CD4-positive, alpha-beta T cell (primary cell): ENCODE measurements at regions not wholly inside any gene's neighbourhood (a gene's known extent, or its start where the extent isn't known, plus 50 kb on each side); places are given as distances from the start of the nearest gene placed in this dataset.
"Not testable (repeated sequence)": the region's sequence is repeated elsewhere in the genome, so short reads cannot be mapped to it uniquely, and the experiment has no call there.

Experiments used
- ATAC-seq: fragments of 200-7000 bp; cut with Tn5 transposase; one replicate; pipeline ENCODE4 v1.10.0; 2022; ENCODE audit warnings: mild to moderate bottlenecking; ENCODE audit not compliant: poor library complexity
- CTCF ChIA-PET: fragments of 350-600 bp; sonication (Branson Sonifier 250); formaldehyde crosslinking; loops from one replicate; lab custom pipeline; 2021; ENCODE audit warnings: antibody characterized with exemption, inconsistent platforms; lab: Charles Lee
- POLR2A ChIA-PET: fragments of 350-600 bp; sonication (Branson Sonifier 250); formaldehyde crosslinking; loops from one replicate; lab custom pipeline; 2021; ENCODE audit warnings: antibody characterized with exemption, inconsistent platforms; lab: Charles Lee
- DNase-seq, 14 experiments: peaks; one replicate each; pipeline ENCODE4 v3.0.0-alpha.2; 2013 to 2020; ENCODE audit warnings: mixed read lengths in 2 of 14
- H3K27ac ChIP-seq, 2 donors: one replicate each; pipeline versions ENCODE4 v1.5.1 to v1.7.0; 2013; ENCODE audit warnings: low read length in 2 of 2, low read depth in 1 of 2, mild to moderate bottlenecking in 1 of 2
- H3K27me3 ChIP-seq, 2 experiments: 1 replicate in 1 of 2; 2 replicates in 1 of 2; pipeline versions ENCODE4 v1.6.1 to v1.7.0; 2013; ENCODE audit warnings: low read length in 2 of 2, control low read depth in 1 of 2, mild to moderate bottlenecking in 1 of 2, moderate library complexity in 1 of 2; ENCODE audit not compliant: insufficient read depth in 2 of 2, control insufficient read depth in 1 of 2
- H3K36me3 ChIP-seq: one replicate; pipeline ENCODE4 v1.6.1; 2013; ENCODE audit warnings: low read length, control low read depth; ENCODE audit not compliant: insufficient read depth
- H3K4me1 ChIP-seq: one replicate; pipeline ENCODE4 v1.6.1; 2013; ENCODE audit warnings: low read length, control low read depth; ENCODE audit not compliant: insufficient read depth
- H3K4me3 ChIP-seq: one replicate; pipeline ENCODE4 v1.5.1; 2013; ENCODE audit warnings: mild to moderate bottlenecking, low read length, moderate library complexity
- H3K9me3 ChIP-seq, 2 experiments: 1 replicate in 1 of 2; 2 replicates in 1 of 2; pipeline versions ENCODE4 v1.6.1 to v1.7.0; 2013; ENCODE audit warnings: low read length in 2 of 2, mild to moderate bottlenecking in 2 of 2, control low read depth in 1 of 2, moderate library complexity in 1 of 2; ENCODE audit not compliant: control insufficient read depth in 1 of 2, insufficient read depth in 1 of 2
- H3K27ac Mint-ChIP-seq: one replicate; pipeline ENCODE4 v1.8.0; 2020; ENCODE audit warnings: mixed read lengths
- H3K27me3 Mint-ChIP-seq: one replicate; pipeline ENCODE4 v1.8.0; 2021; ENCODE audit warnings: mixed read lengths
- H3K36me3 Mint-ChIP-seq: one replicate; pipeline ENCODE4 v1.8.0; 2021; ENCODE audit warnings: low read depth, mixed read lengths
- H3K4me1 Mint-ChIP-seq: one replicate; pipeline ENCODE4 v1.8.0; 2021; ENCODE audit warnings: low read depth, mixed read lengths
- H3K4me3 Mint-ChIP-seq: one replicate; pipeline ENCODE4 v1.8.0; 2020; ENCODE audit warnings: mild to moderate bottlenecking, mixed read lengths
- H3K9me3 Mint-ChIP-seq: one replicate; pipeline ENCODE4 v1.8.0; 2020; ENCODE audit warnings: mixed read lengths
- intact Hi-C, 2 experiments: fragments of 100-400 bp; cut with DNase I in 1 of 2; cut with micrococcal nuclease in 1 of 2; formaldehyde crosslinking; loops; one replicate each; pipeline versions ENCODE4 v1.15.1 to v1.9.0; 2023 to 2025; cut with DNase I, micrococcal nuclease

DNA sequence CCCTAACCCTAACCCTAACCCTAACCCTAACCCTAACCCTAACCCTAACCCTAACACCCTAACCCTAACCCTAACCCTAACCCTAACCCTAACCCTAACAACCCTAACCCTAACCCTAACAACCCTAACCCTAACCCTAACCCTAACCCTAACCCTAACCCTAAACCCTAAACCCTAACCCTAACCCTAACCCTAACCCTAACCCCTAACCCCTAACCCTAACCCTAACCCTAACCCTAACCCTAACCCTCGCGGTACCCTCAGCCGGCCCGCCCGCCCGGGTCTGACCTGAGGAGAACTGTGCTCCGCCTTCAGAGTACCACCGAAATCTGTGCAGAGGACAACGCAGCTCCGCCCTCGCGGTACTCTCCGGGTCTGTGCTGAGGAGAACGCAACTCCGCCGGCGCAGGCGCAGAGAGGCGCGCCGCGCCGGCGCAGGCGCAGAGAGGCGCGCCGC, 270.7 kb downstream of the OR4F29 start:
- ATAC-seq, H3K27ac ChIP-seq, H3K9me3 Mint-ChIP-seq, H3K27me3 Mint-ChIP-seq, intact Hi-C loops, H3K36me3 Mint-ChIP-seq, H3K4me1 ChIP-seq, CTCF ChIA-PET, H3K4me1 Mint-ChIP-seq, H3K4me3 ChIP-seq, H3K27me3 ChIP-seq, H3K4me3 Mint-ChIP-seq, POLR2A ChIA-PET, H3K36me3 ChIP-seq, H3K9me3 ChIP-seq, H3K27ac Mint-ChIP-seq: not testable (repeated sequence)
- DNase-seq: peak in 4 of 14 experiments; percentile 1 to 32 (median 12)

DNA sequence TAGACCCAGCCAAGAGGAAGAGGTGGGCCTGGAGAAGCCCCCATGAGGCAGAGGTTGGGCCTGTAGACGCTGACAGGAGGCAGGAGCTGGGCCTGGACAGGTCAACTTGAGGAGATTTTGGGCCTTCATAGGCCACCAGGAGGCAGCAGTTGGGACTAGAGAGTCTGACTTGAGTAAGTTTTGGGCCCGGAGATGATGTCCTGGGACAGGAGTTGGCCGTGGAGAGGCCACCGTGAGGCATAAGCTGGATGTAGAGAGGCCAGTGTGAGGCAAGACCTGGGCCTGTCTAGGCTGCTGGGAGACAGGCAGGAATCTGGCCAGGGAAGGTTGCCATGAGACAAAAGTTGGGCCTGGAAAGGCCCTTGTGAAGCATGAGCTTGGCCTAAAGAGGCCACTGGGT, 312.6 kb downstream of the OR4F29 start:
- H3K36me3 Mint-ChIP-seq, H3K27me3 Mint-ChIP-seq, H3K4me3 Mint-ChIP-seq, H3K4me1 ChIP-seq, POLR2A ChIA-PET, H3K27ac ChIP-seq, H3K36me3 ChIP-seq, H3K9me3 Mint-ChIP-seq, H3K27ac Mint-ChIP-seq, CTCF ChIA-PET, ATAC-seq, intact Hi-C loops, H3K9me3 ChIP-seq, H3K4me1 Mint-ChIP-seq, H3K27me3 ChIP-seq, DNase-seq, H3K4me3 ChIP-seq: not testable (repeated sequence)

DNA sequence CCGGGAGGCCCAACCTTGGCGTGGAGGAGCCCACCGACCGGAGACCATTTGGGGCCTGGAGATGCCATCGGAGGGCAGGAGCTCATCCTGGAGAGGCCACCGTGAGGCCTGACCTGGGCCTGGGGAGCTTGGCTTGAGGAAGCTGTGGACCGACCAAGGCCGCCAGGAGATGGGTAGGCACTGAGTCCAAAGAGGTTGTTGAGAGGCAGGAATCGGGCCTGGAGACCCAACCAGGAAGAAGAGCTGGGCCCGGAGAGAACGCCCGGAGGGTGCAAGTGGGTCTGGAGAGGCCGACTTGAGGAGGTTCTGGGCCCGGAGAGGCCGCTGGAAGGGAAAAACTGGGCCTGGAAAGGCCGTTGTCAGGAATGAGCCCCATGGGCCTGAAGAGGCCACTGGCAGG, 313.8 kb downstream of the OR4F29 start:
- H3K9me3 ChIP-seq, H3K4me1 Mint-ChIP-seq, intact Hi-C loops, H3K27me3 Mint-ChIP-seq, POLR2A ChIA-PET, H3K27me3 ChIP-seq, H3K4me3 Mint-ChIP-seq, H3K36me3 Mint-ChIP-seq, ATAC-seq, H3K27ac Mint-ChIP-seq, H3K27ac ChIP-seq, DNase-seq, H3K4me1 ChIP-seq, H3K4me3 ChIP-seq, H3K9me3 Mint-ChIP-seq, CTCF ChIA-PET, H3K36me3 ChIP-seq: not testable (repeated sequence)

DNA sequence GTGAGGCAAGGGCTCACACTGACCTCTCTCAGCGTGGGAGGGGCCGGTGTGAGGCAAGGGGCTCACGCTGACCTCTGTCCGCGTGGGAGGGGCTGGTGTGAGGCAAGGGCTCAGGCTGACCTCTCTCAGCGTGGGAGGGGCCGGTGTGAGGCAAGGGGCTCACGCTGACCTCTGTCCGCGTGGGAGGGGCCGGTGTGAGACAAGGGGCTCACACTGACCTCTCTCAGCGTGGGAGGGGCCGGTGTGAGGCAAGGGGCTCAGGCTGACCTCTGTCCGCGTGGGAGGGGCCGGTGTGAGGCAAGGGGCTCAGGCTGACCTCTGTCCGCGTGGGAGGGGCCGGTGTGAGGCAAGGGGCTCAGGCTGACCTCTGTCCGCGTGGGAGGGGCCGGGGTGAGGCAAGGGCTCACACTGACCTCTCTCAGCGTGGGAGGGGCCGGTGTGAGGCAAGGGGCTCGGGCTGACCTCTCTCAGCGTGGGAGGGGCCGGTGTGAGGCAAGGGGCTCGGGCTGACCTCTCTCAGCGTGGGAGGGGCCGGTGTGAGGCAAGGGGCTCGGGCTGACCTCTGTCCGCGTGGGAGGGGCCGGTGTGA, 315.0 kb downstream of the OR4F29 start:
- intact Hi-C loops, H3K4me1 Mint-ChIP-seq, H3K36me3 ChIP-seq, POLR2A ChIA-PET, H3K27me3 ChIP-seq, H3K27ac ChIP-seq, H3K36me3 Mint-ChIP-seq, H3K4me3 Mint-ChIP-seq, H3K9me3 ChIP-seq, H3K27me3 Mint-ChIP-seq, H3K4me3 ChIP-seq, ATAC-seq, H3K27ac Mint-ChIP-seq, CTCF ChIA-PET, H3K9me3 Mint-ChIP-seq, H3K4me1 ChIP-seq, DNase-seq: not testable (repeated sequence)

DNA sequence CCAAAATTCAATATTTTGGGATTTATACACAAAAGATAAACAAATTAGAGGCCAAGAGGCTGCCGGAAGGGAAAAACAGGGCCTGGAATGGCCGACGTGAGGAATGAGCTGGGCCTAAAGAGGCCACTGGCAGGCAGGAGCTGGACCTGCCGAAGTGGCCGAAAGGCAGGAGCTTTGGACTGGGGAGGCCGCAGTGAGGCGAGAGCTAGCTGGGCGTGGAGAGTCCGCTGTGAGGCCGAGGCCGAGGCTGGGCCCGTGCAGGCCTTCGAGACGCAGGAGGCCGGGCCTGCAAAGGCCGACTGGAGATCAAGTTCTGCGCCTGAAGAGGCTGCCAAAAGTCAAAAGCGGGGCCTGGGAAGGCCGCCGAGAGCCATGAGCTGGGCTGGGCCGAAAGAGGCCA, 316.5 kb downstream of the OR4F29 start:
- H3K4me3 ChIP-seq, H3K4me1 ChIP-seq, H3K4me1 Mint-ChIP-seq, H3K4me3 Mint-ChIP-seq, H3K27ac Mint-ChIP-seq, H3K27me3 Mint-ChIP-seq, H3K36me3 Mint-ChIP-seq, DNase-seq, H3K9me3 Mint-ChIP-seq, ATAC-seq, H3K27me3 ChIP-seq, H3K27ac ChIP-seq, CTCF ChIA-PET, H3K36me3 ChIP-seq, POLR2A ChIA-PET, intact Hi-C loops, H3K9me3 ChIP-seq: not testable (repeated sequence)

DNA sequence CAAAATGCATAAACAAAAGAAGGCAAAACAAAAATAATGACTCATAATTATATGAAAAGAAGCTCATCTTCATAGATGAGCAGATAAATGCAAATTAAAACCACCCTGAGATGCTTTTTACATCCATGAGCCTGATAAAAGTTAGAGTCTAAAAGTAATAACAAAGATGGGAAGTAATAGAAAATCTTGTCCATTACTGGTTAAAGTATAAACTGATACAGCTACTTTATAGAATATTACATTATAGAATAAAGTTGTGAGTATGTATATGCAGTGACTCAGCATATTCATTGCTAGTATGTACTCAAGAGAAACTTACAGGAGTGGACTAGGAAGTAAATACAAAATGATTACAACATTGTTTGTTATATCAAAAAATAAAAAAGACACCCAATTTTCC, 333.0 kb downstream of the OR4F29 start:
- H3K36me3 Mint-ChIP-seq, H3K9me3 Mint-ChIP-seq, ATAC-seq, DNase-seq, H3K36me3 ChIP-seq, H3K27me3 Mint-ChIP-seq, H3K27ac ChIP-seq, H3K4me3 Mint-ChIP-seq, H3K4me1 ChIP-seq, H3K27me3 ChIP-seq, H3K27ac Mint-ChIP-seq, intact Hi-C loops, CTCF ChIA-PET, H3K4me1 Mint-ChIP-seq, H3K9me3 ChIP-seq, POLR2A ChIA-PET, H3K4me3 ChIP-seq: not testable (repeated sequence)

DNA sequence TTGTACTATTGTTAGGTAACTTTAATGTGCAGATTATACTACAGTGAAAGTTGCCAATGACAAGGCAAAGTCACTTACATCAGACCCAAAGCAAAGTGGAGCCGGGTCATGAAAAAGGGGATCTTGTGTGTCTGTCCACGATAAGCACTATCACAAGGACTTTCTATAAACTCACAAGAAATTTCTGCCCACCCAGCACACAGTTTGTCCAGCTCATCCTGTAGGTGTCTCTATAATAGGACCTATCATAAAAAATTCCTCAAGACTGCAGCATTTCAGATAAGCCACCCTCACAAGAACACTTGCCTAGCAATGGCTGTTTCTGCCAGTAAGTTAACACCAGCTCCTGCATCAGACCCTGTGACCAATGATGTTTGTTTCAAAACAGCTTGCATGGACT, 335.9 kb downstream of the OR4F29 start:
- H3K36me3 ChIP-seq, H3K27me3 ChIP-seq, H3K9me3 ChIP-seq, H3K4me3 ChIP-seq, H3K27me3 Mint-ChIP-seq, H3K27ac Mint-ChIP-seq, ATAC-seq, POLR2A ChIA-PET, H3K4me1 ChIP-seq, H3K9me3 Mint-ChIP-seq, DNase-seq, H3K4me3 Mint-ChIP-seq, intact Hi-C loops, H3K27ac ChIP-seq, CTCF ChIA-PET, H3K4me1 Mint-ChIP-seq, H3K36me3 Mint-ChIP-seq: not testable (repeated sequence)
